ENCODE measurements at regions not wholly inside any gene's neighbourhood (a gene's known extent, or its start where the extent isn't known, plus 50 kb on each side); places are given as distances from the start of the nearest gene placed in this dataset.

GRCh38 chr2:228793116-228793515 lies 478.0 kb downstream of the PID1 start:
- Histone ChIP-seq H3K4me3 (no peak overlapping the region), H3K27me3 (no peaks in the 10 kb centered on the region), H3K9me3 (replicated peaks in 1 of 3) (no peaks in the 10 kb centered on the region), H3K27ac (no peak overlapping the region), H3K36me3 (replicated peaks in 1 of 2) (no peaks in the 10 kb centered on the region), H3K4me1 (replicated peaks in 1 of 2) (no peaks in the 10 kb centered on the region)
- DNase-seq: no peak
- 68 to 76% (median 70%) methylated on average over 2 of the region's 2 CpGs for WGBS, 4 donors
- intact Hi-C loops (cut with DNase I): no loop called here
- no peak for TF ChIP-seq POLR2A (IDR thresholded peaks at IDR 0.05)
- TF ChIP-seq CTCF (IDR thresholded peaks at IDR 0.05): no peak

- 80 to 85% (median 82%) methylated on average over 6 of the region's 6 CpGs for WGBS, 4 donors
- no peak for TF ChIP-seq CTCF (IDR thresholded peaks at IDR 0.05)
- no peak for TF ChIP-seq POLR2A (IDR thresholded peaks at IDR 0.05)
- H3K9me3 ChIP-seq (replicated peaks in 1 of 3): no peaks in the 10 kb centered on the region
- H3K4me3 ChIP-seq: no peak overlapping the region
- DNase-seq: no peak
- H3K27me3 ChIP-seq: no peaks in the 10 kb centered on the region
- intact Hi-C loops (cut with DNase I): no loop called here
- no peak overlapping the region for H3K27ac ChIP-seq
- no peaks in the 10 kb centered on the region for H3K36me3 ChIP-seq (replicated peaks in 1 of 2)
- no peaks in the 10 kb centered on the region for H3K4me1 ChIP-seq (replicated peaks in 1 of 2)
Observed at GRCh38 chr2:228786901-228787300, 484.2 kb downstream of the PID1 start.

GRCh38 chr2:228782281-228782680 lies 488.8 kb downstream of the PID1 start:
- intact Hi-C loops (cut with DNase I): no loop called here

GRCh38 chr2:228777855-228778355 lies 493.2 kb downstream of the PID1 start:
- no peak overlapping the region for H3K27ac ChIP-seq
- intact Hi-C loops (cut with DNase I): no loop called here
- 63 to 79% (median 72%) methylated on average over 5 of the region's 5 CpGs for WGBS, 4 donors

More at GRCh38 chr2:228782281-228782680, 488.8 kb downstream of the PID1 start:
- Histone ChIP-seq H3K27ac (no peak overlapping the region), H3K9me3 (replicated peaks in 1 of 3) (no peaks in the 10 kb centered on the region), H3K36me3 (replicated peaks in 1 of 2) (no peaks in the 10 kb centered on the region), H3K4me3 (no peak overlapping the region), H3K4me1 (replicated peaks in 1 of 2) (no peaks in the 10 kb centered on the region), H3K27me3 (no peaks in the 10 kb centered on the region)
- TF ChIP-seq POLR2A (IDR thresholded peaks at IDR 0.05) (no peak), CTCF (IDR thresholded peaks at IDR 0.05) (no peak)
- WGBS, 4 donors: 82 to 88% (median 83%) methylated on average over 4 of the region's 4 CpGs
- no peak for DNase-seq

More at GRCh38 chr2:228777855-228778355, 493.2 kb downstream of the PID1 start:
- no peaks in the 10 kb centered on the region for H3K27me3 ChIP-seq
- TF ChIP-seq POLR2A (IDR thresholded peaks at IDR 0.05) (no peak), CTCF (IDR thresholded peaks at IDR 0.05) (no peak)
- DNase-seq: no peak
- no peaks in the 10 kb centered on the region for H3K4me1 ChIP-seq (replicated peaks in 1 of 2)
- no peak overlapping the region for H3K4me3 ChIP-seq
- H3K9me3 ChIP-seq (replicated peaks in 1 of 3): no peaks in the 10 kb centered on the region
- H3K36me3 ChIP-seq (replicated peaks in 1 of 2): no peaks in the 10 kb centered on the region
